ENCODE measurements at regions not wholly inside any gene's neighbourhood (a gene's known extent, or its start where the extent isn't known, plus 50 kb on each side); places are given as distances from the start of the nearest gene placed in this dataset.

GRCh38 chr20:22471156-22471836 is 113.1 kb downstream of the FOXA2 start:
- in situ Hi-C loops (cut with HindIII; ENCODE audit: low sequenced_read_pairs), result no loop called here

- in situ Hi-C loops (cut with HindIII; ENCODE audit: low sequenced_read_pairs), result no loop called here
These were observed 113.7 kb downstream of the FOXA2 start for GRCh38 chr20:22470620-22471026.

- in situ Hi-C loops (cut with HindIII; ENCODE audit: low sequenced_read_pairs), result no loop called here
These were observed 117.8 kb downstream of the FOXA2 start for GRCh38 chr20:22466447-22467171.

- in situ Hi-C loops (cut with HindIII; ENCODE audit: low sequenced_read_pairs), result no loop called here
These were observed 118.5 kb downstream of the FOXA2 start for GRCh38 chr20:22465622-22466446.

GRCh38 chr20:22464312-22465003 is 119.9 kb downstream of the FOXA2 start:
- in situ Hi-C loops (cut with HindIII; ENCODE audit: low sequenced_read_pairs), result no loop called here

- in situ Hi-C loops (cut with HindIII; ENCODE audit: low sequenced_read_pairs), result no loop called here
These were observed 121.1 kb downstream of the FOXA2 start for GRCh38 chr20:22462975-22463914.

- in situ Hi-C loops (cut with HindIII; ENCODE audit: low sequenced_read_pairs), result no loop called here
These were observed 123.6 kb downstream of the FOXA2 start for GRCh38 chr20:22460803-22461202.

- in situ Hi-C loops (cut with HindIII; ENCODE audit: low sequenced_read_pairs), result no loop called here
These were observed 124.1 kb downstream of the FOXA2 start for GRCh38 chr20:22460231-22460630.

- in situ Hi-C loops (cut with HindIII; ENCODE audit: low sequenced_read_pairs), result no loop called here
These were observed 124.6 kb downstream of the FOXA2 start for GRCh38 chr20:22459754-22460153.

- in situ Hi-C loops (cut with HindIII; ENCODE audit: low sequenced_read_pairs), result no loop called here
These were observed 128.3 kb downstream of the FOXA2 start for GRCh38 chr20:22456109-22456508.

- in situ Hi-C loops (cut with HindIII; ENCODE audit: low sequenced_read_pairs), result no loop called here
These were observed 129.1 kb downstream of the FOXA2 start for GRCh38 chr20:22455259-22455658.

- in situ Hi-C loops (cut with HindIII; ENCODE audit: low sequenced_read_pairs), result no loop called here
These were observed 130.9 kb downstream of the FOXA2 start for GRCh38 chr20:22453244-22454080.

- in situ Hi-C loops (cut with HindIII; ENCODE audit: low sequenced_read_pairs), result no loop called here
These were observed 131.8 kb downstream of the FOXA2 start for GRCh38 chr20:22452442-22453011.

GRCh38 chr20:22450537-22450936 is 133.8 kb downstream of the FOXA2 start:
- in situ Hi-C loops (cut with HindIII; ENCODE audit: low sequenced_read_pairs), result no loop called here

GRCh38 chr20:22449188-22449973 is 135.0 kb downstream of the FOXA2 start:
- in situ Hi-C loops (cut with HindIII; ENCODE audit: low sequenced_read_pairs), result no loop called here

GRCh38 chr20:22447447-22447778 is 137.0 kb downstream of the FOXA2 start:
- in situ Hi-C loops (cut with HindIII; ENCODE audit: low sequenced_read_pairs), result no loop called here

- in situ Hi-C loops (cut with HindIII; ENCODE audit: low sequenced_read_pairs), result no loop called here
These were observed 137.5 kb downstream of the FOXA2 start for GRCh38 chr20:22446613-22447446.

Measured in DLD1 (cell line).